ENCODE measurements at regions not wholly inside any gene's neighbourhood (a gene's known extent, or its start where the extent isn't known, plus 50 kb on each side); places are given as distances from the start of the nearest gene placed in this dataset.

DNA sequence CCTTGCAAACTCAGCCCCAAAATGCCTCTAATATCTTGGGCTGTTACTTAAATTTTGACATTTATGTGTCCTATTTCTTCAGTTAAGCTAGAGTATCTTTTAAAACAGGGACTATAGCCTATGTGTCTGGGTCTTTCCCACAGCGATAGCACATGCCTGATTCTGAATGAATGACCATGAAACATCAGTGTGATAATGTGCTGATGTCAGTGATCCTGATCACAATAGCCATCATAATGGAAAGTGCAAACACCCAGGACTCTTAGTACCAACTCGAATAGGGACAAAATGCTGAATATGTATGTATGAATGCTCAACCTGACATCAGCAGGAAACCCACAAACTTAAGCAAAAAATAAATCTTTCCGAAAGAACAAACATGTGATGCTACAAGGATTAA lies 537.4 kb downstream of the IGSF11 start:
- H3K36me3 ChIP-seq = no peaks in the 10 kb centered on the region
- H3K4me1 ChIP-seq = peaks cover 0 to 18% (median 7%) of the 10 kb centered on the region in 4 donors
- intact Hi-C loops (cut with DNase I; ENCODE audit: low total_unique reads) (no loop called here), in situ Hi-C loops (cut with MboI; ENCODE audit: low pct_ligation_motif_present in 1 of 4, low pct_unique_long_range_greater_than_20kb in 1 of 4, low sequenced_read_pairs in 3 of 4) (no loop called here)
- H3K9me3 ChIP-seq = no peaks in the 10 kb centered on the region
- H3K4me3 ChIP-seq = no peak overlapping the region
- H3K27me3 ChIP-seq = no peaks in the 10 kb centered on the region
- H3K27ac ChIP-seq = no peak overlapping the region
- 78 to 90% methylated on average over 2 to 3 of the region's 3 CpGs for WGBS, 2 donors (ENCODE audit: low coverage in 1 of 2)
- DNase-seq = no peak
- TF ChIP-seq POLR2AphosphoS5 (IDR thresholded peaks at IDR 0.05) (no peak), POLR2A (IDR thresholded peaks at IDR 0.05) (no peak), EP300 (IDR thresholded peaks at IDR 0.05; ENCODE audit: low read depth) (no peak)
- TF ChIP-seq, protein P1, sequence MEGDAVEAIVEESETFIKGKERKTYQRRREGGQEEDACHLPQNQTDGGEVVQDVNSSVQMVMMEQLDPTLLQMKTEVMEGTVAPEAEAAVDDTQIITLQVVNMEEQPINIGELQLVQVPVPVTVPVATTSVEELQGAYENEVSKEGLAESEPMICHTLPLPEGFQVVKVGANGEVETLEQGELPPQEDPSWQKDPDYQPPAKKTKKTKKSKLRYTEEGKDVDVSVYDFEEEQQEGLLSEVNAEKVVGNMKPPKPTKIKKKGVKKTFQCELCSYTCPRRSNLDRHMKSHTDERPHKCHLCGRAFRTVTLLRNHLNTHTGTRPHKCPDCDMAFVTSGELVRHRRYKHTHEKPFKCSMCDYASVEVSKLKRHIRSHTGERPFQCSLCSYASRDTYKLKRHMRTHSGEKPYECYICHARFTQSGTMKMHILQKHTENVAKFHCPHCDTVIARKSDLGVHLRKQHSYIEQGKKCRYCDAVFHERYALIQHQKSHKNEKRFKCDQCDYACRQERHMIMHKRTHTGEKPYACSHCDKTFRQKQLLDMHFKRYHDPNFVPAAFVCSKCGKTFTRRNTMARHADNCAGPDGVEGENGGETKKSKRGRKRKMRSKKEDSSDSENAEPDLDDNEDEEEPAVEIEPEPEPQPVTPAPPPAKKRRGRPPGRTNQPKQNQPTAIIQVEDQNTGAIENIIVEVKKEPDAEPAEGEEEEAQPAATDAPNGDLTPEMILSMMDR (IDR thresholded peaks at IDR 0.05) = no peak

DNA sequence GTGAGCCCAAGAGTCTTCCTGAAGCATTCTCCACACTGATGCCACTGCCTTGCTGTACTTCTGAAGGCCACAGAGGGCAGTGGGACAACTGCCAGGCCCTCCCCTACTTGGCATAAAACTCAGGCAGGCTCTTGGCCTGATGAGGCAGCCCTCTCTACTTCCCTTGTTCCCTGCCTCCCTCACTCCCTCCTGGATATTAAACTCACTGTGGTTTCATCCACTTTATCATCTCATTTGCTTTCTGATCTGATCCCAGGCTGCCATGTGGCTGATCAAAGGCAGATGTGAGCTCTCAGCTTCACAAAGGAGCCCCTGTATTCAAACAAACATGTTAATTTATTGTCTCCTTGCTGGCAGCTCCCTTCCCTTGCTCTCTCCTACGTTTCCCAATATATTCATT lies 533.5 kb downstream of the IGSF11 start:
- H3K4me1 ChIP-seq = peaks cover 0 to 18% (median 7%) of the 10 kb centered on the region in 4 donors
- H3K4me3 ChIP-seq = no peak overlapping the region
- no peaks in the 10 kb centered on the region for H3K36me3 ChIP-seq
- in situ Hi-C loops (cut with MboI; ENCODE audit: low pct_ligation_motif_present in 1 of 4, low pct_unique_long_range_greater_than_20kb in 1 of 4, low sequenced_read_pairs in 3 of 4) = no loop called here
- H3K27me3 ChIP-seq = no peaks in the 10 kb centered on the region
- TF ChIP-seq EP300 (IDR thresholded peaks at IDR 0.05; ENCODE audit: low read depth) (no peak), POLR2A (IDR thresholded peaks at IDR 0.05) (no peak), POLR2AphosphoS5 (IDR thresholded peaks at IDR 0.05) (no peak)
- TF ChIP-seq, protein P1 (IDR thresholded peaks at IDR 0.05) = peak in 1 of 5 experiments; percentile 14
- H3K9me3 ChIP-seq = no peaks in the 10 kb centered on the region
- 13 to 30% methylated on average over 1 of the region's 1 CpG for WGBS, 2 donors (ENCODE audit: low coverage in 1 of 2)
- H3K27ac ChIP-seq = peak overlapping the region in 3 of 4 donors; percentile 19 to 41 (median 25)
- peak; percentile 60 for DNase-seq
- intact Hi-C loops (cut with DNase I; ENCODE audit: low total_unique reads) = no loop called here

DNA sequence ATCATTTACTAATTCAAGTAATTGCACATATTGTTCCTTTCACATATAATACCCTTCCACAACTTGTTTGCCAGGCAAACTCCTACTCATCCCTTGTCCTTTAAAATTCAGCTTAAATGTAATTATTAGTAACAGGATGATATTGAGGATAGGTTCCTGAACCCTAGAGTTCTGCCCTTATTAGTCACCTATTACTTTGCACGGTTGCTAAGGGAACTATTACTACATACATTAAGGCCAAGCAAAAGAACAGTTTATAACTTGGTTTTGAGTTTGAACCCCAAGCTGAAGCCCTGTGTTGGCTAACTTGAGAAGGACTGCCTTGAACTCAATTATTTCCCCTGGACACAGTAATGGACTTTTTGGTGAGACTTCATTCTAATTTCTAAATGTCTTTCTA lies 529.7 kb downstream of the IGSF11 start:
- no peak for DNase-seq
- Histone ChIP-seq H3K4me1 (peaks cover 0 to 18% (median 7%) of the 10 kb centered on the region in 4 donors), H3K36me3 (no peaks in the 10 kb centered on the region), H3K27ac (no peak overlapping the region), H3K4me3 (no peak overlapping the region), H3K27me3 (no peaks in the 10 kb centered on the region), H3K9me3 (no peaks in the 10 kb centered on the region)
- intact Hi-C loops (cut with DNase I; ENCODE audit: low total_unique reads) = no loop called here
- in situ Hi-C loops (cut with MboI; ENCODE audit: low pct_ligation_motif_present in 1 of 4, low pct_unique_long_range_greater_than_20kb in 1 of 4, low sequenced_read_pairs in 3 of 4) = no loop called here
- 84 to 86% methylated on average over 1 of the region's 1 CpG for WGBS, 2 donors (ENCODE audit: low coverage in 1 of 2)
- no peak for TF ChIP-seq POLR2A (IDR thresholded peaks at IDR 0.05)
- no peak for TF ChIP-seq POLR2AphosphoS5 (IDR thresholded peaks at IDR 0.05)
- TF ChIP-seq EP300 (IDR thresholded peaks at IDR 0.05; ENCODE audit: low read depth) = no peak
- TF ChIP-seq, protein P1 (IDR thresholded peaks at IDR 0.05) = no peak

DNA sequence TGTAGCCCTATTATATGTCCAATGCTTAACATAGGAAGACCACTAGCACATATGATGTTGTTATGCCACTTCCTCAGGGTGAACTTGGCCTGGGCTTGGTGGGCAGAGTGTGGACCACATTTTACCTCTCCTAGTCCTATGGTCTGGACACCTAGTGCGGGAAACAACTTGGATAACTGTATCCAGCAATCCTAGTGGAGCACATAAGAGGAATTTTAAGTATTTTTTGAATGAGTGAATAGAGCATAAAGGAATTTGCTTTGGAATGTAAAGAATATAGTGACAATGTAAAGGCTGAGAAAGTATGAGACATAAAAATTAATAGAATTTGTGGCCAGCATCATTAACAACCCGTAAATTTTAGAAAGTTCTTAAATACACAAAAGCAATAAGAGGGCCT lies 528.9 kb downstream of the IGSF11 start:
- no peak for DNase-seq
- Histone ChIP-seq H3K36me3 (no peaks in the 10 kb centered on the region), H3K27me3 (no peaks in the 10 kb centered on the region), H3K4me3 (no peak overlapping the region), H3K4me1 (peaks cover 0 to 11% (median 3%) of the 10 kb centered on the region in 4 donors), H3K27ac (no peak overlapping the region), H3K9me3 (no peaks in the 10 kb centered on the region)
- 79 to 88% methylated on average over 2 of the region's 2 CpGs for WGBS, 2 donors (ENCODE audit: low coverage in 1 of 2)
- TF ChIP-seq EP300 (IDR thresholded peaks at IDR 0.05; ENCODE audit: low read depth) (no peak), POLR2A (IDR thresholded peaks at IDR 0.05) (no peak), POLR2AphosphoS5 (IDR thresholded peaks at IDR 0.05) (no peak)
- TF ChIP-seq, protein P1 (IDR thresholded peaks at IDR 0.05) = no peak
- intact Hi-C loops (cut with DNase I; ENCODE audit: low total_unique reads) = no loop called here
- in situ Hi-C loops (cut with MboI; ENCODE audit: low pct_ligation_motif_present in 1 of 4, low pct_unique_long_range_greater_than_20kb in 1 of 4, low sequenced_read_pairs in 3 of 4) = no loop called here

Data from transverse colon (tissue), 4 donors.